ENCODE measurements at regions not wholly inside any gene's neighbourhood (a gene's known extent, or its start where the extent isn't known, plus 50 kb on each side); places are given as distances from the start of the nearest gene placed in this dataset.

- DNase-seq (ENCODE audit: low read depth): no peak
Observed at GRCh38 chr16:80356365-80356764, 184.4 kb upstream of the DYNLRB2 start.

GRCh38 chr16:80355335-80355734 is 185.5 kb upstream of the DYNLRB2 start:
- no peak for DNase-seq (ENCODE audit: low read depth)

GRCh38 chr16:80350061-80350460 is 190.7 kb upstream of the DYNLRB2 start:
- no peak for DNase-seq (ENCODE audit: low read depth)

- DNase-seq (ENCODE audit: low read depth): no peak
Observed at GRCh38 chr16:80347900-80348299, 192.9 kb upstream of the DYNLRB2 start.

- DNase-seq (ENCODE audit: low read depth): no peak
Observed at GRCh38 chr16:80347002-80347401, 193.8 kb upstream of the DYNLRB2 start.

GRCh38 chr16:80346111-80346632 is 194.6 kb upstream of the DYNLRB2 start:
- DNase-seq (ENCODE audit: low read depth): no peak

GRCh38 chr16:80345701-80346100 is 195.1 kb upstream of the DYNLRB2 start:
- no peak for DNase-seq (ENCODE audit: low read depth)

- no peak for DNase-seq (ENCODE audit: low read depth)
Observed at GRCh38 chr16:80344570-80344969, 196.2 kb upstream of the DYNLRB2 start.

GRCh38 chr16:80341263-80341662 is 199.5 kb upstream of the DYNLRB2 start:
- no peak for DNase-seq (ENCODE audit: low read depth)

GRCh38 chr16:80337786-80338185 is 203.0 kb upstream of the DYNLRB2 start:
- DNase-seq (ENCODE audit: low read depth): no peak

GRCh38 chr16:80330803-80331202 is 210.0 kb upstream of the DYNLRB2 start:
- DNase-seq (ENCODE audit: low read depth): no peak

- no peak for DNase-seq (ENCODE audit: low read depth)
Observed at GRCh38 chr16:80330150-80330549, 210.6 kb upstream of the DYNLRB2 start.

GRCh38 chr16:80327740-80328139 is 213.1 kb upstream of the DYNLRB2 start:
- no peak for DNase-seq (ENCODE audit: low read depth)

GRCh38 chr16:80324371-80324770 is 216.4 kb upstream of the DYNLRB2 start:
- no peak for DNase-seq (ENCODE audit: low read depth)

- DNase-seq (ENCODE audit: low read depth): no peak
Observed at GRCh38 chr16:80323808-80324195, 217.0 kb upstream of the DYNLRB2 start.

GRCh38 chr16:80323187-80323807 is 217.5 kb upstream of the DYNLRB2 start:
- no peak for DNase-seq (ENCODE audit: low read depth)

- DNase-seq (ENCODE audit: low read depth): no peak
Observed at GRCh38 chr16:80319181-80319580, 221.6 kb upstream of the DYNLRB2 start.

GRCh38 chr16:80318107-80318506 is 222.7 kb upstream of the DYNLRB2 start:
- no peak for DNase-seq (ENCODE audit: low read depth)

GRCh38 chr16:80317599-80318037 is 223.2 kb upstream of the DYNLRB2 start:
- no peak for DNase-seq (ENCODE audit: low read depth)

GRCh38 chr16:80317116-80317515 is 223.7 kb upstream of the DYNLRB2 start:
- no peak for DNase-seq (ENCODE audit: low read depth)

- DNase-seq (ENCODE audit: low read depth): no peak
Observed at GRCh38 chr16:80314042-80314441, 226.8 kb upstream of the DYNLRB2 start.

GRCh38 chr16:80309178-80309577 is 231.6 kb upstream of the DYNLRB2 start:
- DNase-seq (ENCODE audit: low read depth): no peak

- no peak for DNase-seq (ENCODE audit: low read depth)
Observed at GRCh38 chr16:80305410-80305809, 235.4 kb upstream of the DYNLRB2 start.

- no peak for DNase-seq (ENCODE audit: low read depth)
Observed at GRCh38 chr16:80303691-80304090, 237.1 kb upstream of the DYNLRB2 start.

Measured in T follicular helper cell (primary cell).